ENCODE measurements at regions not wholly inside any gene's neighbourhood (a gene's known extent, or its start where the extent isn't known, plus 50 kb on each side); places are given as distances from the start of the nearest gene placed in this dataset.
"Not testable (repeated sequence)": the region's sequence is repeated elsewhere in the genome, so short reads cannot be mapped to it uniquely, and the experiment has no call there.

DNA sequence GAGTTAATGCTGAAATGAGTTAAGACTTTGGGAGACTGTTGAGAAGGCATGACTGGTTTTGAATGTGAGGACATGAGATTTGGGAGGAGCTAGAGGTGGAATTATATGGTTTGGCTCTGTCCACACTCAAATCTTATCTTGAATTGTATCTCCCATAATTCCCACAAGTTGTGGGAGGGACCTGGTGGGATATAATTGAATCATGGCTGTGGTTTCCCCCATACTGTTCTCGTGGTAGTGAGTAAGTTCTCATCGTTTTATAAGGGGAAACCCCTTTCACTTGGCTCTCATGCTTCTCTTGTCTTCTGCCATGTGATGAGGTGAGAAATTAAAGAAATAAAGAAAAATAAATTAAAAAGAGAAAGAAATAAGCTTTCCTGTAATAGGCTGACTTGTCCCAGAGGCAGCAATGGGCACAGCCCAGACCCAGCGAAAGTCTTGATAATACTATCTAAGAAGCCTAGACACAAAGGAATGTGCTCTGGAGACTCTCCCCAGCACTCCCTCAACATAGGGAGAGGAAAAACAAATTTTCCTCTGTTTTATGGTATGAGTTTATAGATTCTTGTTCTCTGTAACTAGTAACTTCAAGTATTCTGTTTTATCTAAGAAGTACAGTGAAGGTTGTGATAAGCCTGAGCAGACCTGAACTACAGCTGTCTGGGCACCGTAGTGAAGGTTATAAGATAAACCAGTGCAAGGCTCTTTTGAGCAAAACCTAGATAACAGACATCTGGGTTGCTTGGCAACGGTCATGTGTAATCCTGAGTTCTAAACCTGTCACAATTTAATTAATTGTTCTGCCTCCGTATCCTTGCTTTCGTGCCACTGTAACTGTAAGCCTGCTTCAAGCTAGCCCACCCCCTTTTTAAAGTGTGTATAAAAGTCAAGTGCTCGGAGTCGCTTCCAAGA lies 88.9 kb upstream of the ECI2 start:
- no peak for DNase-seq

DNA sequence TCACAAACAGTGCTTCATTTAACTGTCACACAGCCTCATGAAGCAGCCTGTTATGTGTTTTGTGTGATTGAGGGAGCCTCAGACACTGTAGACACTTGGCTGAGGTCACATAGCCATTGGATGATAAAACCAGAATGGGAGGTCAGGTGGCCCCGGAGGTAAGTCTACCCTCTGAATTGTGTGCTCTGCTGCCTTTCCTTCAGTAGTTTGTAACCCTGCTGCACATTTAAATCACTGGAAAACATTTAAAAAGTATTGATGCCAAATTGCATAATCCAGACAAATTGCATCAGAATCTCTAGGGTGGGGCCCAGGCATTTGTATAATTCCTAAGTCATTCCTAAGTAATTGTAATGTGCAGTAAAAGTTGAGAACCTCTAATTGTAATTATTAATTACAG lies 85.2 kb upstream of the ECI2 start:
- DNase-seq: no peak

DNA sequence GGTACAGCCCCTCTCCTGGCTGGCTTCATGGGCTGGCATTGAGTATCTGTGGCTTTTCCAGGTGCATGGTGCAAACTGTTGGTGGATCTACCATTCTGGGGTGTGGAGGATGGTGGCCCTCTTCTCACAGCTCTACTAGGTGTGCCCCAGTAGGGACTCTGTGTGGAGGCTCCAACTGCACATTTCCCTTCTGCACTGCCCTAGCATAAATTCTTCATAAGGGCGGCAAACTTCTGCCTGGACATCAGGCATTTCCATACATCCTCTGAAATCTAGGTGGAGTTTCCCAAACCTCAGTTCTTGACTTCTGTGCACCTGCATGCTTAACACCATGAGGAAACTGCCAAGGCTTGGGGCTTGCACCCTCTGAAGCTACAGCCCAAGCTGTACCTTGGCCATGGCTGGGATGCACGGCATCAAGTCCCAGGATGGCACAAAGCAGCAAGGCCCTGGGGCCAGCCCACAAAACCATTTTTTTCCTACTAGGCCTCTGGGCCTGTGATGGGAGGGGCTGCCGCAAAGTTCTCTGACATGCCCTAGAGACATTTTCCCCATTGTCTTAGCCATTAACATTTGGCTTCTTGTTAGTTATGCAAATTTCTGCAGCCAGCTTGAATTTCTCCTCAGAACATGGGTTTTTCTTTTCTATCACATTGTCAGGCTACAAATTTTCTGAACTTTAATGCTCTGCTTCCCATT lies 83.4 kb upstream of the ECI2 start:
- DNase-seq: not testable (repeated sequence)

DNA sequence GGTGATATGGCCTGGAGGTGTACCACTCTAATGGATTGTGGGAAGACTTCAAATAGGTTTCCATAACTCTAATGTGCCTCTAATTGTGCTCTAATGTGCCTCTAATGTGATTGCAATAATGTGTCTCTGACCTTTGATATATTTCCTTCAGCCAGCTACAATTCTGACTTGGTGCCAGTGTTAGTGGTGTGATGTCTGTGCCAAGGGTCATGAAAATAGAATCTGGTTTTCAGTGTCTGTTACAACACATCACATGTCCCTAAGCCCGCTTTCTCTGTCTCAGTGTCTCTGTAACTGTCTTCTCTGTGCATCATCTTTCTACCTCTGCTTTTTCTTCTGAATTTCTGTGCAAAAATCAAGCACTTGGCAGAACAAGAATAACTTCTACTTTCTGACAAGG lies 77.2 kb upstream of the ECI2 start:
- no peak for DNase-seq

DNA sequence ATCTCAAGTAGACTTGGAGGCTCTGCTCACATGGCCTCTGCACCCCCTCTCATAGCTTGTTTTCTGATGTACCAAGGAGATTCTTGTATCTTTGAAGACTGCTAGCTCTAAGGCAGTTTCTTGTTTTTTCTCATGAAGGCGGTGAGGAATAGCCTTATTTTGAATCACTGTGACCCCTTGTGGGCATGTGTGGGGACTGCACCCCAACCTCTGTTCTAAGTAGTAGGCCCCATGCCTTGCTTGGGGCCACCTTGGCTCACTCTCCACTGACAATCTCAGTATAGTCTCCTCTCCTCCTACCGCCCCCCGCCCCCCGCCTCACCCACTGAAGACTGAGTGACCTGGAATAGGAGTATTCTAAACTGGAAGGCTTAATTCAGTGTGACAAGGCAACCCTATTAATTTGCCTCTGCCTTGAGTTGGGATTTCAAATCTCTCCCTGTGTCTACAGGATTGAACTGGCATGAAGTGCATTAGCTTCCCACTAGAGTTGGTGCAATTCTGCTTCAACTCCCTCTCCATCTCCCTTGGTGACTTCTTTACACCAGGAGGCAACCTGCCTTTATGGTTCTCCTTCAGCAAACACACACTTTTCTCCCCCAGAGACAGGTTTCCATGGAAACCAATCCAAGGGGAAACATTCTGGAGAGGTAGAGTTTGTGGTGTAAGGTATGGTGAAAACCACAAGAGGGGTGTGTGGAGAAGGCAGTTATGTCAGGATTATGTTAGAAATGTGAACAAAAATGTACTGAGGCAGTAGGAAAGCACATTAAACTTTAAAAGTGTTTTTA lies 75.4 kb upstream of the ECI2 start:
- peak in 3 of 5 experiments; percentile 24 to 60 (median 55) for DNase-seq

DNA sequence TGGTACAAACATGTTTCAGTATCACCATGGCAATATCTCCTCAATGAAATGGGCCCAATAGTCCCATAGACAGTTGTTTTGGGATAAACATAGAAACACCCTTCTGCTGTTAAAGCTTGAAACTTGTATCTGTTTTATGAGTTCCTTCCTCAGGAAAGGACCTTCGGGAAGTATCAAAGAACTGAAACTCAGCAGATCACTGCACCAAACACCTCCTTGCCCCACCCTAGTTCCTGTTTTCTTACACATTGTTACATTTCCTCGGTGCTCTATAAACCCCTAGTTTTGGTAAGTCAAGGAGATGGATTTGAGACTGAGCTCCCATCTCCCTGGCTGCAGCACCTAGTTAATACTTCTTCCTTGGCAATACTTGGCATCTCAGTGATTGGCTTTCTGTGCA lies 73.8 kb upstream of the ECI2 start:
- DNase-seq: no peak

DNA sequence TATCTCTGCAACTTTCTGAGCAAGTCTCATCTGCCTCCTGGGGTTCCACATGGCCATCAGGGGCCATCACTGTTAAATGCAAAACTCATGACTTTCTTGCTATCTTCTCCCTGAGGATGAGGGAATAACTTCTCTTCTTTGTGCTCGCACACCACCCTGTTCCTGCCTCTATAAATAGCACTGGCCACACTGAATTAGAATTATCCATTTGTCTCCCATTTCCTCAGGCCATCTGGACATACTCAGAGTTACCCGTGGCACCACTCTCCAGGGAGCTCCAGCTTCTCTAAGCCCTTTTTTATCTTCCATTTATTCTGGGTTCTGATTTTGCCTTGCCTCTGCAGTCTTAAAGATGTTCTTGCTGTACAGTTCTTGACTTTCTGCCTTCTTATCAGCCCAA lies 72.8 kb upstream of the ECI2 start:
- no peak for DNase-seq

DNA sequence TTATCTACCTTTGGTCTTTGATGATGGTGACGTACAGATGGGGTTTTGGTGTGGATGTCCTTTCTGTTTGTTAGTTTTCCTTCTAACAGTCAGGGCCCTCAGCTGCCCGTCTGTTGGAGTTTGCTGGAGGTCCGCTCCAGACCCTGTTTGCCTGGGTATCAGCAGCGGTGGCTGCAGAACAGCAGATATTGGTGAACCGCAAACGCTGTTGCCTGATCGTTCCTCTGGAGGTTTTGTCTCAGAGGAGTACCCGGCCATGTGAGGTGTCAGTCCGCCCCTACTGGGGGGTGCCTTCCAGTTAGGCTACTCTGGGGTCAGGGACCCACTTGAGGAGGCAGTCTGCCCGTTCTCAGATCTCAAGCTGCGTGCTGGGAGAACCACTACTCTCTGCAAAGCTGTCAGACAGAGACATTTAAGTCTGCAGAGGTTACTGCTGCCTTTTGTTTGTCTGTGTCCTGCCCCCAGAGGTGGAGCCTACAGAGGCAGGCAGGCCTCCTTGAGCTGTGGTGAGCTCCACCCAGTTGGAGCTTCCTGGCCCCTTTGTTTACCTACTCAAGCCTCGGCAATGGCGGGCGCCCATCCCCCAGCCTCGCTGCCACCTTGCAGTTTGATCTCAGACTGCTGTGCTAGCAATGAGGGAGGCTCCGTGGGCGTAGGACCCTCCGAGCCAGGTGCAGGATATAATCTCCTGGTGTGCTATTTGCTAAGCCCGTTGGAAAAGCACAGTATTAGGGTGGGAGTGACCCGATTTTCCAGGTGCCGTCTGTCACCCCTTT lies 68.5 kb upstream of the ECI2 start:
- DNase-seq: not testable (repeated sequence)

DNA sequence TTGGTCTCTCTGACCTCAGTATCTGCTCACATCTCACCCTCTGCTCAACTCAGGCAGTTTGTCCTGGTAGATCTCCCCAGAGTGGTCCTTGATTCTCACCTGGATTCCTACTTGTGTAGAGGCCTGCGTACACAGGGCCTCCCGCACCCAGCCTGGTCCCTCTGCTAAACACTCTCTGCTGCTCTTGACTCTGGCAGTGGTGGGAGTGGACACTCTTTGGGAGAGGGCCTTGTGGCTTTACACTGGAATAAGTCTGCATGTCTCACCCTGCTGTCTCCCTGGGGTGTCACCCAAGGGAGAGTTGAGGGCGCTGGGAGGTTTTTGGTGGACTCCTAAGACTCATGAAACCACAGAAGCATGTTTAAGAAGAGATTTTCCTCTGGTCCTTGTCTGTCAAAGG lies 57.3 kb upstream of the ECI2 start:
- DNase-seq: no peak

DNA sequence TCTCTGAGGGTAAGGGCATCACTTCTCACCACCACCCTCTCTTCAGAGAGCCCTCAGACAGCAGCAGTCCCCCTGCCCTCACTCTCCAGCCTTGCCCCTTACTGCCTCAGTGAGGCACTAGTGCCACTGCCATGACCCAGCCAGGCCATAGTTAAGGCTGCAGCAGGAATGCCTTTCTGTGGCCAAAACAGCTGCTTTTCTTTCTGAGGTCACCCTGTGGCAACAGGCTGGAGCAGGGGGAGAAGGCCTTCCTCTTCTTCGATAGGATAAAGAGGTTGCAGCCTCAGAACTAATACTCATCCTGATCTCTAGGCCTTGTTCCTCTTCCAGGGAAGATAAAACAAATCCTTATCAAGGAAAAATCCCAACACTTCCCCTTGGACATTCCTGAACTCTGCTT lies 56.8 kb upstream of the ECI2 start:
- no peak for DNase-seq

DNA sequence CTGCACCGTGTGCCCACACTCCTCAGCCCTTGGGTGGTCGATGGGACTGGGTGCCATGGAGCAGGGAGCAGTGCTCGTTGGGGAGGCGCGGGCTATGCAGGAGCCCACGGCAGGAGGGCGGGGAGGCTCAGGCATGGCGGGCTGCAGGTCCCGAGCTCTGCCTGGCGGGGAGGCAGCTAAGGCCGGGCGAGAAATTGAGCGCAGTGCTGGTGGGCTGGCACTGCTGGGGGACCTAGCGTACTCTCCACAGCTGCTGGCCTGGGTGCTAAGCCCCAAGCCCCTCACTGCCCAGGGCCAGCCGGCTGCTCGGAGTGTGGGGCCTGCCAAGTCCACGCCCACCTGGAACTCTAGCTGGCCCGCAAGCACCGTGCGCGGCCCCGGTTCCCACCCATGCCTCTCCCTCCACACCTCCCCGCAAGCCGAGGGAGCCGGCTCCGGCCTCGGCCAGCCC lies 55.9 kb upstream of the ECI2 start:
- no peak for DNase-seq

DNA sequence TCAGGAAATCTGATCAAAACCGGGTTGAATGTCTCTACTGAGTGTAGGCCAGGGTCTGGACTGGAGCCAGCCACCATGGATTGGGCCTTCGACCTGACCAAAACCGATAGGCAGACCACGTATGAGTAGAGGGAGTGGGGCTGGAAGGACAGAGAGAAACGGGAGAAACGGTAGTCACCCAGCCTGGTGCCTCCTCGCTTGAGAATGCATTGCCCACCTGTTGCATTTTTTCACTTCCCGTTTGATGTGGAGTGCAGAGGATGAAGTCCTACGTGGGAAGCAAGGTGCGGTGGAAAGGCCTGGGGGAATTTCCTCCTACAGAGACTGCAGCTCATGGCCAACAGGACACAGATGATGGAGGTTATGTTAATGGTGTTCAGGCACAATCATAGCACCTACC lies 53.9 kb upstream of the ECI2 start:
- DNase-seq: no peak

DNA sequence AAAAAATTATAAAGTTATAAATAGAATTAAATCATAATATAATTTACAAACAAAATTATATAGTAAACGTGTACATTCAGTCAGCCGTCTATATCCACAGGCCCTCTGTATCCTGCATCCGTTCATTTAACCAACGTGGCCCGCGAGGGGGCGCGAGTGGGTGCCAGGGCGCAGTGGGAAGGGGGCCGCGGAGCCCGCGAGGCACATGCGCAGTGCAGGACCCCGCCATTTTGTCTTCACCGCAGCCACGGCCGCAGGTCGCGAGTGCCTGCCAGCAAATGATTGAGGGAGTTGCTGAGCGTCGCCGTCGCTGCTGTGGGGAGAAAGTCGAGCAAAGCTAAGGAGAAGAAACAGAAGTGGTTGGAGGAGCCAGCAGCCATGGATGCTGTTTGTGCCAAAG lies 53.4 kb upstream of the ECI2 start:
- DNase-seq: no peak

DNA sequence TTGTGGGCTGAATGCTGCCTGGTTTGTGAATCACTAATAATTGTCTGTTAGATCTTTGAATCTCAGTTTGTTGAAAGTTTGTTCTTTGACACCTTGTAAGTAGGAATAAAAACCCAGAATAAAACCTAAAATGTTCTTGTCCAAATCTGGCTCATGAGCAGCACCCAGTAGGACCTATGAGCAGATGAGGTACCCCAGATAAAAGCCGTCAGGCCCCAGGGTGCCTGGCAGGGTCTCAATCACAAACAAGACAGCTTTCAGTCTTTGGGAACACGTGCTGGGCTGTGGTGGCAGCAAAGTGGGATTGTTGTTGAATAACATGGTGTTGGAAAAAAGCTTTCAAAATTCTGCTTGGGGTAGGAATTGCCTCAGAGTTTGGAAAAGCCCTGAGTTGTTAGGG lies 52.1 kb upstream of the ECI2 start:
- DNase-seq: no peak

DNA sequence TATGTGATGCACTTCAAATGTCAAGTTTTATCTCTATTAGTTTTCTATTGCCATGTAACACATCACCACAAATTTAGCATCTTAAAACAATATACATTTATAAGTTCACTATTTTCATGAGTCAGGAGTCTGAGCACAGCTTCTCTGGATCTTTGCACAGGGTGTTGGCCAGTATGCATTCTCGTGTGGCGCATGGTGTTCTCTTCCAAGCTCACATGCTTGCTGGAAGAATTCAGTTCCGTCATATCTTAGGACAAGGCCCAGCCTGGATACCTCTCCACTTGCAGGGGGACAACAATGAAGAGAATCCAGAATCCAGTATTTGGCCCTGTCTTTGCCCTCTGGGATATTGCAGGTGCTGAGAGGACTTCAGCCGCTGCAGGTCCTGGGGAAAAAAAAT lies 51.0 kb upstream of the ECI2 start:
- DNase-seq: no peak

DNA sequence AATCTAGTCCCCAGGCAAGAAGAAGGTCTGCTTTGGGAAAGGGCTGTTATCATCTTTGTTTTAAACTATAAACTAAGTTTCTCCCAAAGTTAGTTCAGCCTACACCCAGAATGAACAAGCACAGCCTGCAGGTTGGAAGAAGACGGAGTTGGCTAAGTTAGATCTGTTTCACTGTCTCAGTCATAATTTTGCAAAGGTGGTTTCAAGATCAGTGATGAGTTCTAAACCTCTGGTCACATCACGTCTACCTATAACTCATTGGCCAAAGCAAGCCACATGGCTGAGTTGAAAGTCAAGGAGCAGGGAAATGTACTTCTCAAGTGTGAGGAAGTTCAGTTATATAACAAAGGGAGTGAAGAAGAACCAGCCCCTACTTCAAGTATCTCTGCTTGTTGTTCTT lies 50.5 kb upstream of the ECI2 start:
- peak in 1 of 5 experiments; percentile 26 for DNase-seq

DNA sequence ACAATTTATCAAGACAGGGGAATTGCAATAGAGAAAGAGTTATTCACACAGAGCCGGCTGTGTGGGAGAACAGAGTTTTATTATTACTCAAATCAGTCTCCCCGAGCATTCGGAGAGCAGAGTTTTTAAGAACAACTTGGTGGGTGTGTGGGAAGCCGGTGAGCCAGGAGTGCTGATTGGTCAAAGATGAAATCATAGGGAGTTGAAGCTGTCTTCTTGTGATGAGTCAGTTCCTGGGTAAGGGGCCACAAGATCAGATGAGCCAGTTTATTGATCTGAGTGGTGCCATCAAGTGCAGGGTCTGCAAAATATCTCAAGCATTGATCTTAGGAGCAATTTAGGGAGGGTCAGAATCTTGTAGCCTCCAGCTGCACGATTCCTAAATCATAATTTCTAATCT lies 50.0 kb upstream of the ECI2 start:
- DNase-seq: peak in 2 of 5 experiments; percentile 37 to 74

Measured in T-helper 2 cell (primary cell).